ENCODE measurements at regions not wholly inside any gene's neighbourhood (a gene's known extent, or its start where the extent isn't known, plus 50 kb on each side); places are given as distances from the start of the nearest gene placed in this dataset.
A peak's percentile ranks its signal among the peaks of the same experiment; 100 is the strongest.

GRCh38 chr7:125661006-125661405, 731.4 kb upstream of the POT1 start:
- no peak for DNase-seq

- DNase-seq = no peak
Observed at GRCh38 chr7:125654076-125654475, 724.5 kb upstream of the POT1 start.

DNA sequence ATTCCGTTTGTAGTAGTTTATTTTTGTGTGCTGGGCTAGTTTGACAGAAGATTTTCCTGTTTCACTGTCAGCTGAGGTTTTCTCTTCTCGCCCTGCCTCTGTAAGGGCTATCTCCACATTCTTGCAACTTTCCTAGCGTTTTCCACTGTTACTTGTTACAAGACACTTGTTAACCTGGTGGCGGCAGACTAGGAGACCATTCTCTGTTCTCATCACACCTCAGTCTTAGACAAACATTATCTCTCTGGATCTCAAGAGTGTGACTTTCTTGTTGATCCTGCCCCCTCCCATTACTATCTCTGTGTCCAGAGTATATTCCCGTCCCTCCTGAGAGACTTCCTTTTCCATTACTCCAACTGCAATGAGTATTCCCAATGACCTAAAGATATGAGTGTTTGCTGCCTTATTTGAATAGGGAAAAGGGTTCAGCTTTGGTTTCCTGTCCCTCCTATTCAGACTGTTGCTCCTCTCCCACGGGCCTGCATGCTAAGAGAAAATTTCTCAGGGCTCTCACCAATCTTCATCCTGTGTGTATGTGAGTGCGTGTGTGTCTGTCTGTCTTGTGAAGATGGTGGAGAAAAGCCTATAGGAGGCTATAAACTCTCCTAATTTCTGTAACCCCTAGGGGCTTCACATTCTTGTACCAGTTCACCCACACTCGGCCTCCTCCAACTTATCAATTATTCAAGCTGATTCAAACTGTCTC, 722.4 kb upstream of the POT1 start:
- DNase-seq = no peak

DNA sequence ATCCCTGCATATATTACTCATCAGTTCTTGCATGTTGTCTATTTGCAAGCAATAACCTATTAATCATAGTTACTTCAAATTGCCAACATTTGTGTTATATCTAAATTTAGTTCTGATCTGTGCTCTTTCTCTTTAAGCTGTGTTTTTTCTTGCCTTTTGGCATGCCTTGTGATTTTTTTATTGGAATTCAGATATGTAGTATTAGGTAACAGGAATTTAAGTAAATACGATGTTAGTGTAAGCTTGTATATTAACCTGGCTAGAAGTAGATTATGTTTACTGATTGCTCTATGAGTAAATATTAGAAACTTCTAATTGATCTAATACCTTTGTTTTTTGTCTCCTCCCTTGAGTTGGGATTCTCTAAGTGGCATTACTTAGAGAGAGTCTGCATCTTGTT, 718.9 kb upstream of the POT1 start:
- DNase-seq = no peak

DNA sequence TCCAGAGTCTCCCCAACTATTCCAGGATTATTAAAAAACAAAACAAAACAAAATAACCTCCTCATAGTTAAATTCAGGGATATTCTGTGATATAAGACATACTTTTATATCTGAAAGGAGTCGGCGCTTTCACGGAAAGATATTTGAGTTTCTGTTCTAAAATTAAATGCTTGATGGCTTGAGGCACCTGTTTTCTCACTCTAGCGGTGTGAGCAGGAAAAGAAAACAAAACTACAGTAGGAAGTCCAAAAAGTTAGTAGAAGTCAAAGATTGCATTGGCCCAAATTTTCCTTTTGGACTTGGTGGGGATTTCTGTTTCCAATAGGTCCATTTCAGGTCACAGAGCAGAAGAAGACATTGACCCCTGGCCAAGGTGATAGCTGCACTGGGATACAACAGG, 716.1 kb upstream of the POT1 start:
- no peak for DNase-seq

DNA sequence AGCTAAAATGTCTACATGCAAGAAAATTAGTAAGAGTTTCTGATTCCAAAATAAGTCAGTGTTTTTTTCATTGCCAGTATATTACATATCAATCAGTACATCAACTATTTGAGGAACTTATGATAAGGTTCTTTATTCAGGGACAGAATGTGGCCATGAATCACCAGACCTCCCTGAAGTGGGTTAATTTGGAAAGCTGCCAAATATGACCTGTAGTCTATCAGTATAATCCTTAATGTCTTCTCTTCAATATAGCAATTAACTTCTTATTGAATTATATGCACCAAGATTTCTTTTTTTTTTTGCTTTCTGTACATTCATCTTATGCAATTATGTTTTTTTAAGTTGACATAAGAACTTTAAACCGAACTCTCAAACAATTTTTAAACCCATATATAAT, 714.5 kb upstream of the POT1 start:
- peak; percentile 28 to 70 for DNase-seq

- DNase-seq = no peak
Observed at GRCh38 chr7:125643302-125643701, 713.7 kb upstream of the POT1 start.

DNA sequence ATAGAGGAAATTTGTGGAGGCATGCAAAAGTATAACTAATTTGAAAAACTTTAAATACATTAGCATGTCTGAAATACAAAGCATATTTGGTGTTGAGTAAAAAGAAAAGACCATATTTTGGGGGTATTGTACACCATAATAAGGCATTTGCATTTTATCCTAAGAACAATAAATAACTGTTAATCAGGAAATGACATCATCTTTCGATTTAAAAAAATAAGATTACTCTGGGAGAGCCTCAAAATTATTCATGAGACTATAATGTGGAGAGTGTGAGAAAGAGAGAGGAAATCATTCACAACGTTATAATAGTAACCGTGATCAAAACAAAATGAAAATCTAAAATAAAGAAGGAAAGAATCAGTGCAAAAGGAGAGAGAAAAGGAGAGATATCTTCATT, 712.3 kb upstream of the POT1 start:
- DNase-seq = no peak

GRCh38 chr7:125636320-125636962, 706.8 kb upstream of the POT1 start:
- DNase-seq = no peak

DNA sequence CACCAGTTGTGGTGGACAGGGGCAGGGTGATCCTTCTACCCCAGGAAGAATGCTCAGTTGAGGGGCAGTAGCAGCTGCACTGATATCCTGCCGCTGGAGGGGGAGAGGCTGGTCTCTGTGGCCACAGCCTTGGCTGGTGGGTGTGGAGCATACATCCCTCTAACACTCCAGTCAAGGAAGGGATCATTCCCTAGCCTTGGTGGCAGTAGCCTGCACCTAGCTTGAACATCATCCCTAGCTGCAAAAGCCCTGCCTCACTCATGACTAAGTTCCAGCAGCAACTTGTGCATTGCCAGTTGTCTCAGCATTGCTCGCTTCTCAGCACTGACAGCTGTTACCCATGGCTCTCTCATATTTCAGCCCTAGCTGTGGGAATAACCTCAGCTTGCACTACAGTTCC, 688.9 kb upstream of the POT1 start:
- DNase-seq = no peak

DNA sequence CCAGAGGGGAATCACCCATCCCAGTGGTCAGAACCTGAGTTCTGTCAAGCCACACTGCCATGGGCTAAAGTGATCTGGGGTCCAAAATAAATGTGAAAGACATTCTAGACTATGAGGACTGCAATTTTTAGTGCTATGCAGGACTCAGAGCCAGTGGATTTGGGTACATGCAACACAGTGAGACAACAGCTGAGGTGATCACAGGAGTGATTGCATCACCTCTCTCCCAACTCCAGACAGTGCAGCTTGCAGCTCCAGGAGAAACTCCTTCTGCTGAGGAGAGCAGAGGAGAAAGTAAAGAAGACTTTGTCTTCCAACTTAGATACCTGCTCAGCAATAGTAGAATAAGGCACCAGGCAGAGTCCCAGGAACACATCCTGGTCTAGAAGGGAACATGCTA, 682.0 kb upstream of the POT1 start:
- DNase-seq = no peak

GRCh38 chr7:125606671-125607070, 677.0 kb upstream of the POT1 start:
- DNase-seq = peak in 1 of 2 experiments; percentile 5

GRCh38 chr7:125605241-125605640, 675.6 kb upstream of the POT1 start:
- no peak for DNase-seq

DNA sequence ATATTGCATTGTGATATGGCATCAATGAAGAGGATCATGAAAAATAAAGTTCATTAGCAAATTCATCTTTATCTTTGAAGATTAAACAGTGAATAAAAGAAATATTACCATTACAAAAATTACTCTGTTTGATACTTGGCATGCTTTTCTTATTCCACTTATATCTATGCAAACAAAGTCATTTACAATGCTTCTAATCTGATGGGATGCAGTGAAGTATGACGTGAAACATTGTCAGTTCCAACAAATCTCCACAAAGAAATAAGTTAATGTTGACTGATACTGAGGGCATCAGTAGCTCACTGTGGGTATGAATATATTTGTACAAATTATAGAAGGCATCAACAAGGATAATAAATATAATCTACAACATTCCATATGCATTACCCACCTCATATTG, 672.8 kb upstream of the POT1 start:
- DNase-seq = no peak

DNA sequence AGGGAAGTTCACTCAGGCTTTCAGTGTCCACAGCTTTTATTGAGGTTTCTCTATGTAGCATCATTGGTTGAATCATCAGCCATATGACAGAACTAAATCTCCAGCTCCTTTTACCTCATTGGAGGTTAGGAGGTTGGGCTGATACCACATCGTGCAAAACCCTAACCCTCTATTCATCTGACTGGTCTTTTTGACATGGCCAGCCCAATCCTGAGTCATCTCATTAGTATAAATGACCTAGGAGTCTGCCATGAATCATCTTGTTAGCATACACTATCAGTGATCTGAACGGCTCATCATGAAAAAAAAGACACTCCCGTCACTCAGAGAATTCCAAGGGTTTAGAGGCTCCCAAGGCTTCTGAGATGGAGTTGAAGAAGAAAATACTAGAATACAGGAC, 669.8 kb upstream of the POT1 start:
- DNase-seq = no peak

GRCh38 chr7:125592331-125592730, 662.7 kb upstream of the POT1 start:
- DNase-seq = no peak

- no peak for DNase-seq
Observed at GRCh38 chr7:125573126-125573525, 643.5 kb upstream of the POT1 start.

DNA sequence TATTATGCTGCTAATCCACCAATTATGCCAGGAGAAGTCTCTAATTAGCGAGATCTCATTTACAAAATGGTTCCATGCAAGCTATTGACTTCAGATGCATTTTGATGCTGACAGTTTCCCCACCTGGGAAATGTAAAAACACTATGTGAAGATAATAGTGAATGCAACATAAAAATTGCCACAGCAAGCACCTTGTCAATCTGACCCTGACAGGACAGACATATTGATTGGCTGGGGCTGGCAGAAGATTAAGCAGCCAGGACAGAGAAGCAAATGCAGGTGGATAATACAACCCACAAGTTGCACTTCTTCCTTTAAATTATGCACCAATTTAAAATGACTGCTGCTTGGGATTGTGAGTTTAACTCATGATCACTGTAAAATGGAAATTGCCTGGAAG, 642.8 kb upstream of the POT1 start:
- DNase-seq = no peak

DNA sequence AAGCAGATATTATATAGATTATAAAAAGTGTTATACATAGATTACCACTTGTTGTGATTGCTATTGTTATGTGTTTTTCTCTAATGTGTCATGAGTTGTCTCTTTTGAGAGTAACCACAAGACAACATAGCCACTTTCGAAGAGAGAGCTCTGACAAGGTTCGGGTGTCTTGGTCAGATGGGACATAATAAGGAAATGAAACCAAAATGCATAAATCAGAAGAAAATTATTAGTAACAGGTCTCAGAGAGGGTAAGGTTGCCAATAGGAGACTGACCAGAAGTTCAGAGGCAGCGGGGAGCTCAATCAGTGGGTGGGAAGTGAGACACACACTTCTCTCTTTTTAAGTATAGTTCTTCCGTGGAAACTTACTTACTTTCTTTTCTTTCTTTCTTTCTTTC, 639.2 kb upstream of the POT1 start:
- peak in 1 of 2 experiments; percentile 13 for DNase-seq

GRCh38 chr7:125567686-125568085, 638.1 kb upstream of the POT1 start:
- DNase-seq = peak; percentile 54 to 71

DNA sequence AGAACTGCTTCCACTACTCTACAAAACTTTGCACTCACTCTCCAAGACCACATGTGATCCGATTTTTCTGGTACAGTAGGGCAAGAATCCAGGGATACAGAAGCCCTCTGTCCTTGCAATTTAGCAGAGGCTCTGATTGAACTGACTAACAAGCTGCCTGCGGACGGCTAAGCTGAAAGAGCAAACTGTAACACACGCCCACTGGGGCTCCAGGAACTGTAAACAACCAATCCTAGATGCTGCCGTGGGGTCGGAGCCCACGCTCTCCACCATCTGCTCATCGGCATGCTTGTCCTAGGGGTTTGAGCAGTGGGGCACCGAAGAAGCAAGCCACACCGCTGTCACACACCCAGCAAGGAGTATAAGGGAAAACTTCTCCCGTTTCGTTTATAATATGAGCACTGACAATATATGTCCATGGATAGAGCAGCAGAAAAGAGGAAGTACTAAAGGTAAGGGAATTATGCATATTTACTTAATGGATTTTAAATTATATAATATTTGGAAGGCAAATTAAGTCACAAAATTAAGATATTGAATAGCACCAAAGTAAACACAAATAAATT, 634.4 kb upstream of the POT1 start:
- peak; percentile 96 to 98 for DNase-seq

DNA sequence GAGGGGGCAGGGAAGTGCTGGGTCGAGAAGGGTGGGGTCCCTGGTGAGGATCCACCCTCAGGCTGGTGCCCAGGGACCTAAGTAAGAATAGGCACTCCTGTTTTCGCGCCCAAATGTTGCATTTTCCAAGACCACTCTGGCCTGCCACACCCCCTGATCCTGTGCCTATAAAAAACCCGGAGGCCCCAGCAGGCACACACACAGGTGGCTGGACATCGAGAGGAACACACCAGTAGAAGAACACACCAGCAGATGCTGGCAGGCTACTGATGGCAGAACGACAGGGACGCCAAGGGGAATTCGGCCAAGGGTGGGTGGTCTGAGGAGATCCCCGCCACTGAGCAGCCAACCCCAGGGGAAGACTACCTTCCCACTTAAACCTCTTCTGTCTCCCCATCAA, 633.9 kb upstream of the POT1 start:
- DNase-seq = peak; percentile 86 to 94

GRCh38 chr7:125561006-125561405, 631.4 kb upstream of the POT1 start:
- DNase-seq = no peak

GRCh38 chr7:125559921-125560320, 630.3 kb upstream of the POT1 start:
- DNase-seq = no peak

DNA sequence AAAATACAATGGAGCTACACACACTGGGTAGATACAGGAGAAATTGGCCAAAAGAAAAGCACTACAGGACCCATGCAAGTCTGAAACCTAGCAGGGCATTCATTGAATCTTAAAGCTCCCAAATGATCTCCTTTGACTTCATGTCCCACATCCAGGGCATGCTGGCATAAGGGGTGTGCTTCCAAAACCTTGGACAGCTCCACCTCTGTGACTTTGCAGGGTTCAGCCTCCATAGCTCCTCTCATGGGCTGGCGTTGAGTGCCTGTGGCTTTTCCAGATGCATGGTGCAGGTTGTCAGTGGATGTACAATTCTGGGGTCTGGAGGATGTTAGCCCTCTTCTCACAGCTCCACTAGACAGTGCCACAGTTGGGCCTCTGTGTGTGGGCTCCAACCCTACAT, 626.3 kb upstream of the POT1 start:
- no peak for DNase-seq
